ENCODE measurements at regions not wholly inside any gene's neighbourhood (a gene's known extent, or its start where the extent isn't known, plus 50 kb on each side); places are given as distances from the start of the nearest gene placed in this dataset.

- TF ChIP-seq ZNF598 (CRISPR knock-in tag; IDR thresholded peaks at IDR 0.05; ENCODE audit: borderline replicate concordance) = no peak
- no peak for TF ChIP-seq EZH2 (conservative IDR thresholded peaks at IDR 0.05; ENCODE audit: low read depth, low read length)
- TF ChIP-seq ZKSCAN1 (IDR thresholded peaks at IDR 0.05; ENCODE audit: low read length) = no peak
- no peak for TF ChIP-seq ZNF512 (CRISPR knock-in tag; IDR thresholded peaks at IDR 0.05)
These were observed 94.0 kb downstream of the AQP4 start for GRCh38 chr18:26771524-26771923.
